ENCODE measurements at regions not wholly inside any gene's neighbourhood (a gene's known extent, or its start where the extent isn't known, plus 50 kb on each side); places are given as distances from the start of the nearest gene placed in this dataset.

DNA sequence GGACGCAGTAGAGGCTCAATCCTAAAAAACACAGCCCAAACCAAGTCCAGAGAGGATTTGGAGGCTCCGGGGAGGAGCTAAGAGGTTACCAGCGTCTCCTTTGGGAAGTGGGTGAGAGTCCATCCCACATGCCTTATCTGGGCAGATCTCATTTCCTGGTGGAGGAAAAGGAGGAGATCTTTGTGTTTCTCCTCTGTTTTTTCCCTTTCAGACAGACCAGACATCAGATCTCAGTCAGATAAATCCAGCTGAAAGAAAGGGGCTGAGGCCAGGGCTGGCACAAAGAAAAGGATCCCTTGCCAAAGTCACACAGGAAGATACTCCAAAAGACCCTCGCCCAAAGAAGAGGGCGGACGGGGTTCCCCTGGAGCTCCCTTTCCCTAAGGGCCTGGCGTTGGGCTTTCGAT lies 58.3 kb upstream of the COMTD1 start:
- DNase-seq = no peak

DNA sequence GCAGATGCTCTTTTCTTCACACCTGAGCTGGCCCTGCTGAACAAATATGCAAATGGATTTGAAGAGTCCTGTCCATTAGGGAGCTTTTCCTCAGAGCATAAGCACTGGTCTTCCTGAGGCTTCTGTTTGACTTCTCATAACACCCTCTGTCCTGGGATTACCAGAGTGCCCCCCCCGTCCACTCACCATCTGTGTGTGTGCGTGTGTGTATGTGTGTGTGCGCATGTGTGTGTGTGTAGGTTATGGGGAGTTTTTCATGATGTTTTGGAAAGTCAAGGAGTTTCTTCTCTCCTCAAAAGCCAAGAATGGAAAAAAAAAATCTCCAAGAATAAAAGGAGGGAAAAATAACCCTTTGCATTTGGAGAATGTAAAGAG lies 57.7 kb upstream of the COMTD1 start:
- DNase-seq = no peak

DNA sequence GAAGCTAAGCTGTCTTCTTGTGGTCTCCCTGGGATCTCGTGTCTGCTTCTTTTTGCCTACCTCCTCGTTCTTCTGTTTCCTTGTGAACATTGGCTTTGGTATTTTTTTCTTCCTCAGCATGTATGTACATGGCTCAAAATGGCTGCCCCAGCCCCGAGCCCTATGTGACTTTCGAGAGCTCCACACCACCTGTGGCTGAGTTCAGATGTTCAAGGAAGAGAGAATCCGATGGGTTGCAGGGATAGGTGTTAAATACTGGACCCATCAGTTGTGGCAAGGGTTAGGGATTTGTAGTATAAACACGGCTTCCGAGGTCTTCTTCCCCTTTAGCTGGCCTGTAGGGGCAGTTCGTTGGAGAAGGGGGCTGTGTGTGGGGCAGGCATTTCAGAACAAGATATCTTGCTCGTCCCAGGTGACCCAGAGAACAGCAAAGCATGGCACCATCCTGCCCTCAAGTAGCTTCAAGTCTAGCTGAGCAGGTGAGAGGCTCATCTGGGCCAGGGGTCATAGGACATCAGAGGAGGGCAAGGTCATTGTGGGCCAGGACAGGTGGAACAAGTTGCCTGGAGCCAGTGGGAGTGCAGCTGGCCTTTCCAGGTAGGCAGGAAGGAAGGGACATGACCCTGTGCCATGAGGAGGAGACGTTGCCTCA lies 57.2 kb upstream of the COMTD1 start:
- DNase-seq = no peak

DNA sequence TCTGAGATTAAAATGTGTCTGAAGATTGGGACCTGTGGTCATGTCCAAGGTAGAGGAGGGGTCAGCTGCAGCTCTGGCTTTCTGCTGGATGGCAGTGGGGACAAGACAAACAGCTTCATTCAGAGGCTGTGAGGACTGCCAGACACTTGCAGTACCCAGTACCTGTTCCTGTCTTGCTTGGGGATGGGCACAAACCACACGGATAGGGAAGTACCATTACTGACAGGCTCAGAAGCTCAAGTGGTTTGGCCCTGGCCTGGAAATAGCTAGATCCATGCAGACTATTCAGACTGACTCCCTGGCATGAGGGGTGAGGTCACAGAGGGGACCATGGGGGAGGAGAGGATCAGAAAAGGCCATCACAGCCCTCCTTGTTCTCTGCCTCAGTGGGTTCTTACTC lies 56.0 kb upstream of the COMTD1 start:
- DNase-seq = no peak

DNA sequence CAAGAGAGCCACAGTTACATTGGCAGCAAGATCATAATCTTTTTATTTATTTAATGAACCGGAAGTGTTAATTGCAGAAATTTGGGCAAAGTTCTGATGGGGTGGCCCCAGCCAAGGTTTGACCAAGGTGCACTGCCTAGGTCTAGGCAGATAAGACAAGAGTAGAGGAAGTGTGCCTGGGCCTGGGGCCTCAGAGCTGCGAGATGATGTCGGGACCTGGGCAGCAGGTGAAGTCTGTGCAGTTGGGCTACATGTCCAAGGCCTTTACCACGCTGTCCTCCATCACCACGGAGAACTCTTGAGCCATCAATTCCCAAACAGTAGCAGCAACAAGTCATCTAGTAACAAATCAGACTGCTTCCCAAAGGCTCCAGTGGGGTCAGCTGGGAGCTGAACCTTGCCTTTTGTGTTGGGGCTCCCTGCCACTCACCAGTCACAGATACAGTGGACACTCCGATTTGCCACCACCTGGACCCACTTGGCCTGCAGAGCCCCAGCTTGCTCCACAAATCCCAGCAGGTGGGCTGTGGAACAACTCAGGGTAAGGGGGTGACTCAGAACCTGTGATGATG lies 52.5 kb upstream of the COMTD1 start:
- DNase-seq = no peak

DNA sequence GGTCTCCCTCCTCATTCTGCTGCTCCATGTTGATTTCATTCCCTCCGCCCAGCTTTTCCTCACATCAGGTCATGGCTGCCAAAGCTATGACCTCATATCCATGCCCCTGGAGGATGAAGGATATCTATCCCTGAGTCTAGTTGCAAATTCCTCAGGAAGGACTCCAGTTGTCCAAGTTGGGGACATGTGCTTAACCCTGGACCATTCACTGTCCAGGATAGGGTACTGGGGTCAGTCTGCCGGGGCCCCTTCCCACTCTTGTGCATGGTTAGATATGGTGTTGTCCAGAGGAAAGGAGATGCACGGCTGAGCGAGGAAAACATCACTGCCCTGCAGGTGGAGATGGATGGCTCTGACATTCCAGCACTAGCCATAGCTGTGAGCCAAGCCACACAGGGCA lies 51.9 kb upstream of the COMTD1 start:
- no peak for DNase-seq

DNA sequence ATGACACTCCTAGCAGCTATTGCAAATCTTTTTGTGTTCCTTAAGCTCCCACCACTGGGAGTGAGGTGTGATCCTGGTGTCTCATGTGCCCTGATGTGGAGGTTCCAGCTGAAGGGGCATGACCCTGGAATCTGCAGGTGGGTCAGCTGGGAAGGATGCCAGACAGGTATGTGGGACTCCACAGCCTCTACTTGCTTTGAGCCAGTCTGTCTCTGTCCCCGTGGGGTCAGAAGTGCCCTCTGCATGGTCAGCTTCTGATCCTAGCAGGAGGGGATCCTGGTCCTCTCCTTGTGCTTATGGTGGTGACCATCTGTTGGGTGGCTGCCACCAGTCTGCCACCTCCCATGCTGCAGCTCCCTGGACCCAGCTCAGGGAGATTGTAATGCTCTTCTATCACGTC lies 51.1 kb upstream of the COMTD1 start:
- DNase-seq = no peak
